Neural cell (in vitro differentiated cells): ENCODE measurements at regions not wholly inside any gene's neighbourhood (a gene's known extent, or its start where the extent isn't known, plus 50 kb on each side); places are given as distances from the start of the nearest gene placed in this dataset.

Experiments
- H2AFZ ChIP-seq: fragments of 200-600, 300-800 bp; sonication (generic), shearing (Covaris generic); 2 replicates; pipeline ENCODE4 v1.6.0; 2014; ENCODE audit warnings: low read depth, mild to moderate bottlenecking, antibody characterized with exemption, low read length, moderate library complexity
- H3F3A ChIP-seq: fragments of 200-600 bp; shearing (Covaris generic); 2 replicates; pipeline ENCODE4 v1.6.1; 2016; ENCODE audit warnings: mild to moderate bottlenecking, moderate library complexity, mixed read lengths, antibody characterized with exemption, low read length; ENCODE audit not compliant: insufficient read depth, poor library complexity, severe bottlenecking
- H3K27ac ChIP-seq: fragments of 200-600, 300-800 bp; sonication (generic), shearing (Covaris generic); 2 replicates; pipeline ENCODE4 v1.5.1; 2014; ENCODE audit warnings: mild to moderate bottlenecking, low read length, moderate library complexity
- H3K27me3 ChIP-seq: fragments of 300-800, 200-600 bp; sonication (generic), shearing (Covaris generic); 2 replicates; pipeline ENCODE4 v1.6.0; 2014; ENCODE audit warnings: mild to moderate bottlenecking, low read depth, low read length, moderate library complexity; ENCODE audit not compliant: insufficient read depth
- H3K36me3 ChIP-seq: fragments of 300-800, 200-600 bp; sonication (generic), shearing (Covaris generic); 2 replicates; pipeline ENCODE4 v1.5.1; 2014; ENCODE audit warnings: mild to moderate bottlenecking, antibody characterized with exemption, low read length, moderate library complexity; ENCODE audit not compliant: insufficient read depth
- H3K4me2 ChIP-seq: fragments of 300-800, 200-600 bp; sonication (generic), shearing (Covaris generic); 2 replicates; pipeline ENCODE4 v1.6.0; 2014; ENCODE audit warnings: mild to moderate bottlenecking, low read length
- H3K4me3 ChIP-seq: fragments of 300-800, 200-600 bp; sonication (generic), shearing (Covaris generic); 2 replicates; pipeline ENCODE4 v1.5.1; 2014; ENCODE audit warnings: mild to moderate bottlenecking, low read length, moderate library complexity
- H3K79me2 ChIP-seq: fragments of 200-600 bp; shearing (Covaris generic); replicated peaks from 2 replicates; pipeline ENCODE4 v1.6.0; 2014; ENCODE audit warnings: mild to moderate bottlenecking, low read length, moderate library complexity; ENCODE audit not compliant: insufficient read depth
- H3K9ac ChIP-seq: fragments of 300-800, 200-600 bp; sonication (generic), shearing (Covaris generic); 2 replicates; pipeline ENCODE4 v1.6.1; 2016; ENCODE audit warnings: mild to moderate bottlenecking, low read length, mixed read lengths
- H3K9me2 ChIP-seq: fragments of 200-600 bp; shearing (Covaris generic); 2 replicates; pipeline ENCODE4 v1.6.1; 2016; ENCODE audit warnings: mild to moderate bottlenecking, low read length, mixed read lengths; ENCODE audit not compliant: insufficient read depth
- H3K9me3 ChIP-seq: fragments of 200-600, 300-800 bp; sonication (generic), shearing (Covaris generic); 2 replicates; pipeline ENCODE4 v1.6.1; 2016; ENCODE audit warnings: mild to moderate bottlenecking, mixed run types, low read length, moderate library complexity, mixed read lengths
- H4K20me1 ChIP-seq: fragments of 200-600 bp; shearing (Covaris generic); 2 replicates; pipeline ENCODE4 v1.6.1; 2016; ENCODE audit warnings: mild to moderate bottlenecking, mixed run types; ENCODE audit not compliant: insufficient read depth
- EP300 ChIP-seq: fragments of 450-650 bp; conservative IDR thresholded peaks from 2 replicates; pipeline ENCODE4 v1.6.1; 2014; ENCODE audit warnings: antibody characterized with exemption, mild to moderate bottlenecking, moderate library complexity; ENCODE audit not compliant: poor library complexity, severe bottlenecking
- EZH2 ChIP-seq: fragments of 200-600, 300-800 bp; shearing (Covaris generic), sonication (generic); IDR thresholded peaks from 2 replicates; pipeline ENCODE4 v1.6.1; 2014; ENCODE audit warnings: antibody characterized with exemption, low read length, borderline replicate concordance, mild to moderate bottlenecking; ENCODE audit not compliant: insufficient read depth, poor library complexity, severe bottlenecking
- MXI1 ChIP-seq: fragments of 450-650 bp; conservative IDR thresholded peaks from 2 replicates; pipeline ENCODE4 v1.6.1; 2014; ENCODE audit warnings: antibody characterized with exemption, mild to moderate bottlenecking; ENCODE audit not compliant: poor library complexity, severe bottlenecking
- POLR2AphosphoS5 ChIP-seq: IDR thresholded peaks from 2 replicates; pipeline ENCODE4 v1.6.1; 2012
- RAD21 ChIP-seq: fragments of 450-650 bp; conservative IDR thresholded peaks from 2 replicates; pipeline ENCODE4 v1.6.1; 2014; ENCODE audit warnings: antibody characterized with exemption, mild to moderate bottlenecking, moderate library complexity
- SMC3 ChIP-seq: fragments of 450-650 bp; conservative IDR thresholded peaks from 2 replicates; pipeline ENCODE4 v1.6.1; 2014; ENCODE audit warnings: antibody characterized with exemption, mild to moderate bottlenecking, moderate library complexity; ENCODE audit not compliant: poor library complexity
- TAF1 ChIP-seq: IDR thresholded peaks from 2 replicates; pipeline ENCODE4 v1.6.1; 2012; ENCODE audit warnings: low read depth
- TF ChIP-seq, protein P1 (sequence below): fragments of 450-650 bp; IDR thresholded peaks from 2 replicates; pipeline ENCODE4 v1.5.1; 2014; ENCODE audit warnings: antibody characterized with exemption, mild to moderate bottlenecking, moderate library complexity; ENCODE audit not compliant: poor library complexity, severe bottlenecking
- TF ChIP-seq, protein P2 (sequence below): IDR thresholded peaks from 2 replicates; pipeline ENCODE4 v1.6.1; 2012; ENCODE audit warnings: borderline replicate concordance

DNA sequence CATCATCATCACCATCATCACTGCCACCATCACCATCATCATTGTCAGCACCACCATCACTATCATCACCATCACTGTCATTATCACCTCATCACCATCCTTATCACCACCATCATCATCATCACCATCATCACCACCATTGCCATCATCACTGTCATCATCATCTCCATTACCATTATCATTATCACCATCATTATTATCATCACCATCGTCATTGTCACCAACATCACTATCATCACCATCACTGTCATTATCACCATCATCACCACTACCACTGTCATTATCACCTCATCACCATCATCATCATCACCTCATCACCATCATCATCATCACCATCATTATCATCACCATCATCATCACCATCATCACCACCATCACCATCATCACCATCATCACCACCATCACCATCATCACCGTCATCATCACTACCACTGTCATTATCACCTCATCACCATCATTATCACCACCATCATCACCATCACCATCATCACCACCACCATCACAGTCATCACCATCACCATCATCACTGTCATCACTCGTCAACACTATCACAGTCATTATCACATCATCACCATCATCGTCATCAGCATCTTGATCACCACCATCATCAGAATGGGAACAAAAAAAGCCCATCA is 191.1 kb downstream of the TTLL2 start:
- no peaks in the 10 kb centered on the region for H3K9me3 ChIP-seq
- H3K79me2 ChIP-seq: no peaks in the 10 kb centered on the region
- no peaks in the 10 kb centered on the region for H3F3A ChIP-seq
- no peaks in the 10 kb centered on the region for H3K36me3 ChIP-seq
- no peaks in the 10 kb centered on the region for H3K27me3 ChIP-seq
- TF ChIP-seq TAF1 (no peak), MXI1 (no peak), POLR2AphosphoS5 (no peak), EZH2 (no peak), EP300 (no peak), RAD21 (no peak)
- TF ChIP-seq, protein P1, sequence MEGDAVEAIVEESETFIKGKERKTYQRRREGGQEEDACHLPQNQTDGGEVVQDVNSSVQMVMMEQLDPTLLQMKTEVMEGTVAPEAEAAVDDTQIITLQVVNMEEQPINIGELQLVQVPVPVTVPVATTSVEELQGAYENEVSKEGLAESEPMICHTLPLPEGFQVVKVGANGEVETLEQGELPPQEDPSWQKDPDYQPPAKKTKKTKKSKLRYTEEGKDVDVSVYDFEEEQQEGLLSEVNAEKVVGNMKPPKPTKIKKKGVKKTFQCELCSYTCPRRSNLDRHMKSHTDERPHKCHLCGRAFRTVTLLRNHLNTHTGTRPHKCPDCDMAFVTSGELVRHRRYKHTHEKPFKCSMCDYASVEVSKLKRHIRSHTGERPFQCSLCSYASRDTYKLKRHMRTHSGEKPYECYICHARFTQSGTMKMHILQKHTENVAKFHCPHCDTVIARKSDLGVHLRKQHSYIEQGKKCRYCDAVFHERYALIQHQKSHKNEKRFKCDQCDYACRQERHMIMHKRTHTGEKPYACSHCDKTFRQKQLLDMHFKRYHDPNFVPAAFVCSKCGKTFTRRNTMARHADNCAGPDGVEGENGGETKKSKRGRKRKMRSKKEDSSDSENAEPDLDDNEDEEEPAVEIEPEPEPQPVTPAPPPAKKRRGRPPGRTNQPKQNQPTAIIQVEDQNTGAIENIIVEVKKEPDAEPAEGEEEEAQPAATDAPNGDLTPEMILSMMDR: no peak
- H2AFZ ChIP-seq: no peak overlapping the region
- no peaks in the 10 kb centered on the region for H4K20me1 ChIP-seq
- no peaks in the 10 kb centered on the region for H3K9me2 ChIP-seq
- no peak overlapping the region for H3K9ac ChIP-seq
- H3K27ac ChIP-seq: no peak overlapping the region
- no peak overlapping the region for H3K4me2 ChIP-seq
- H3K4me3 ChIP-seq: no peak overlapping the region

DNA sequence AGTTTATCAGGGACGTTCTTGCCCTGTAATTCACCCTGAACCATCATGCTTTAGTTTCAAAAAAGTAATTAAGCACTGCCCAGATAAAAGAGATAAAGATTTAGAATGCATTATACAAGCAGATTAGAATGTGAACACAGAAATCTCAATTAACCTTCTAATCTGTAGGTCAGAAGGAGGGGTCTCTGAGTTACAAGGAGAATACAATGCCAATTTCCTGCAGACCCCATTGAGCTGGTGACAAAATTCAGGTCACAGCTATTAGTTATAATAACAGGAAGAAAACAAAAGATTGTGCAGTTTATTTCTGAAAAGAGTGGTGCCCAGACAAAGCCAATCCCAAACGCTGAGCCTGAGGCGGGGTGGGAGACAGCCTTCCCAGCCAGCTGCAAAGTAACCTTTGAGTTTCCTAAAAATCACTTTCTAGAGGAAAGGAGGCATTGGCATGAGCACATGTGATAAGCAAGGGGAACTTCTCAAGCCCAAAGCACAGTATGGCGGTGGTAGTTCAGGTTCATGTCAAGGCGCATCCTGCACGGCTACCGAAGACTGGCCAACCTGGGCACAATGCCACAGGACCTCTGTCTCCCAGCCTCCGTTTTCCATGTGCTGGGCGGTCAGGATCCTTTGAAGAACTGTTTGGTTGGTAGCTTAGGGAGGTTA is 192.5 kb downstream of the TTLL2 start:
- no peaks in the 10 kb centered on the region for H3K79me2 ChIP-seq
- no peak overlapping the region for H3K4me2 ChIP-seq
- no peaks in the 10 kb centered on the region for H3K9me2 ChIP-seq
- TF ChIP-seq EP300: no peak
- no peak for TF ChIP-seq TAF1
- no peak overlapping the region for H3K4me3 ChIP-seq
- no peak overlapping the region for H2AFZ ChIP-seq
- H3K27me3 ChIP-seq: no peaks in the 10 kb centered on the region
- H3K36me3 ChIP-seq: no peaks in the 10 kb centered on the region
- H3K9me3 ChIP-seq: no peaks in the 10 kb centered on the region
- H3K9ac ChIP-seq: no peak overlapping the region
- no peaks in the 10 kb centered on the region for H3F3A ChIP-seq
- no peak overlapping the region for H3K27ac ChIP-seq
- H4K20me1 ChIP-seq: no peaks in the 10 kb centered on the region

DNA sequence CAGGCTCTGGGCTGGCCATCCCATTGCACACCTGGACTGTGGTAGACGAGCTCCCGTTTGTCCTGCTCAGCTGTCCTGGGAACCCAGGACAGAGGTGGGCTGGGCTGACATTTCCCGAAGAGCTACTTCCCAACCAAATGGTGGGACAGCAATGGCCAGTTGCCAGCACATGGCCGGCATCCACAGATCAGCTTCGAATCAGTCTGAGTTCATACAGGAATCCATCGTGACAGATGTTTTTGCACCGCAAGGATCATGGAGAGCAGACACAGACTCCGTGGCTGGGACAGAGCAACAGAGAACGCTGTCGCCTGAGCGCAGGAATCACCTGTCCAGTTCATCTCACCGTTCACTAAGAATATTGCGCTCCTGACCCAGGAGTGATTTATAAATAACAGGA is 198.5 kb downstream of the TTLL2 start:
- H3K9me3 ChIP-seq: no peaks in the 10 kb centered on the region
- H3K79me2 ChIP-seq: no peaks in the 10 kb centered on the region
- H3K4me3 ChIP-seq: no peak overlapping the region
- H3K4me2 ChIP-seq: no peak overlapping the region
- no peak overlapping the region for H2AFZ ChIP-seq
- TF ChIP-seq TAF1: no peak
- TF ChIP-seq EP300: no peak
- TF ChIP-seq MXI1: no peak
- TF ChIP-seq, protein P2, sequence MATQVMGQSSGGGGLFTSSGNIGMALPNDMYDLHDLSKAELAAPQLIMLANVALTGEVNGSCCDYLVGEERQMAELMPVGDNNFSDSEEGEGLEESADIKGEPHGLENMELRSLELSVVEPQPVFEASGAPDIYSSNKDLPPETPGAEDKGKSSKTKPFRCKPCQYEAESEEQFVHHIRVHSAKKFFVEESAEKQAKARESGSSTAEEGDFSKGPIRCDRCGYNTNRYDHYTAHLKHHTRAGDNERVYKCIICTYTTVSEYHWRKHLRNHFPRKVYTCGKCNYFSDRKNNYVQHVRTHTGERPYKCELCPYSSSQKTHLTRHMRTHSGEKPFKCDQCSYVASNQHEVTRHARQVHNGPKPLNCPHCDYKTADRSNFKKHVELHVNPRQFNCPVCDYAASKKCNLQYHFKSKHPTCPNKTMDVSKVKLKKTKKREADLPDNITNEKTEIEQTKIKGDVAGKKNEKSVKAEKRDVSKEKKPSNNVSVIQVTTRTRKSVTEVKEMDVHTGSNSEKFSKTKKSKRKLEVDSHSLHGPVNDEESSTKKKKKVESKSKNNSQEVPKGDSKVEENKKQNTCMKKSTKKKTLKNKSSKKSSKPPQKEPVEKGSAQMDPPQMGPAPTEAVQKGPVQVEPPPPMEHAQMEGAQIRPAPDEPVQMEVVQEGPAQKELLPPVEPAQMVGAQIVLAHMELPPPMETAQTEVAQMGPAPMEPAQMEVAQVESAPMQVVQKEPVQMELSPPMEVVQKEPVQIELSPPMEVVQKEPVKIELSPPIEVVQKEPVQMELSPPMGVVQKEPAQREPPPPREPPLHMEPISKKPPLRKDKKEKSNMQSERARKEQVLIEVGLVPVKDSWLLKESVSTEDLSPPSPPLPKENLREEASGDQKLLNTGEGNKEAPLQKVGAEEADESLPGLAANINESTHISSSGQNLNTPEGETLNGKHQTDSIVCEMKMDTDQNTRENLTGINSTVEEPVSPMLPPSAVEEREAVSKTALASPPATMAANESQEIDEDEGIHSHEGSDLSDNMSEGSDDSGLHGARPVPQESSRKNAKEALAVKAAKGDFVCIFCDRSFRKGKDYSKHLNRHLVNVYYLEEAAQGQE: no peak
- TF ChIP-seq RAD21: no peak
- TF ChIP-seq, protein P1: no peak
- TF ChIP-seq EZH2: no peak
- no peak for TF ChIP-seq SMC3
- no peak for TF ChIP-seq POLR2AphosphoS5
- no peaks in the 10 kb centered on the region for H3K27me3 ChIP-seq
- H3K36me3 ChIP-seq: no peaks in the 10 kb centered on the region
- no peak overlapping the region for H3K9ac ChIP-seq
- H3K9me2 ChIP-seq: no peaks in the 10 kb centered on the region
- H3K27ac ChIP-seq: no peak overlapping the region
- H4K20me1 ChIP-seq: no peaks in the 10 kb centered on the region
- H3F3A ChIP-seq: no peaks in the 10 kb centered on the region
